IPS-15b (cell line): ENCODE measurements at regions not wholly inside any gene's neighbourhood (a gene's known extent, or its start where the extent isn't known, plus 50 kb on each side); places are given as distances from the start of the nearest gene placed in this dataset.

Experiments used
- H3K27me3 ChIP-seq: one replicate; pipeline ENCODE4 v1.6.1; 2013; ENCODE audit warnings: low read length; ENCODE audit not compliant: control insufficient read depth, insufficient read depth
- H3K36me3 ChIP-seq: one replicate; pipeline ENCODE4 v1.6.1; 2013; ENCODE audit warnings: low read length; ENCODE audit not compliant: control insufficient read depth, insufficient read depth
- H3K4me1 ChIP-seq: one replicate; pipeline ENCODE4 v1.6.1; 2013; ENCODE audit warnings: mild to moderate bottlenecking, low read length; ENCODE audit not compliant: control insufficient read depth, insufficient read depth
- H3K4me3 ChIP-seq: one replicate; pipeline ENCODE4 v1.5.1; 2013; ENCODE audit warnings: low read depth, low read length
- H3K9ac ChIP-seq: one replicate; pipeline ENCODE4 v1.6.1; 2013; ENCODE audit warnings: low read depth, mild to moderate bottlenecking, low read length
- H3K9me3 ChIP-seq: one replicate; pipeline ENCODE4 v1.6.1; 2013; ENCODE audit warnings: mild to moderate bottlenecking, low read length; ENCODE audit not compliant: control insufficient read depth, insufficient read depth

DNA sequence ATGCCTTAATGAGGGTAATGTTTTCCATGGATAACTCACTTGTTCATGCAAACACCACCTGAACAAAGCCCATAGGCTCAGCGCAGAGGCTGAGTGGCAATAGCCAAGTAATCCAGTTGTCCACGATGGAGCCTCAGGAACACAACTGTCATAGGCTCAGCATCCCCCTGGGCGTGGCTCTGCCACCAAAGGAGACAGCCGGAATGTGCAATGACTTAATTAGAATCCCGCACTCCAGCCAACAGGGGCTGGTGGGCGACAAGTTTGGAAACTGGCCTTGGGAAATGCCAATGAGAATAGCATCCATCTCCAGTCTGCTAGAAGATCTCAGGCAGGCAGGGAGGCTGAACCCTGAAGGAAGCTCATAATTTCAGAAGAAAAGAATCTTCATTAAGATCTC is 411.7 kb upstream of the NRP1 start:
- Histone ChIP-seq H3K36me3 (no peaks in the 10 kb centered on the region), H3K4me1 (no peaks in the 10 kb centered on the region), H3K4me3 (no peak overlapping the region), H3K9ac (no peak overlapping the region), H3K27me3 (no peaks in the 10 kb centered on the region), H3K9me3 (no peaks in the 10 kb centered on the region)

DNA sequence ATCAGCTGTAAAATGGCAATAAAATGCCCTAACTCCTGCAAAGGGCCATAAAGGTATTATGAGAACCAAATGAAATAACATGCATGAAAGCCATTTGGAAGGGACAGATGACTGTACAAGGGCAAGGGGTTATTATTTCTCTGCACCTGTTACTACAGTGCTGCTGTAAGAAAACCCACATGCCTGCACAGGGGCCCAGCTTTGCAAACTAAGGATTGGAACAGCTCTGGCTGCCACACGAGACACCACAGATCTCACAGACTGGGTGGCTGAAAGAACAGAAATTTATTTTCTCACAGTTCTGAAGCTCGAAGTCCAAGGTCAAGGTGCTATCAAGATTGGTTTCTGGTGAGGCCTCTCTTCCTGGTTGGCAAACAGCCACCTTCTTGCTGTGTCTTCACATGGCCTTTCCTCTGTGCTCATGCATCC is 409.0 kb upstream of the NRP1 start:
- Histone ChIP-seq H3K9ac (no peak overlapping the region), H3K27me3 (no peaks in the 10 kb centered on the region), H3K36me3 (no peaks in the 10 kb centered on the region), H3K4me1 (no peaks in the 10 kb centered on the region), H3K4me3 (no peak overlapping the region), H3K9me3 (no peaks in the 10 kb centered on the region)

DNA sequence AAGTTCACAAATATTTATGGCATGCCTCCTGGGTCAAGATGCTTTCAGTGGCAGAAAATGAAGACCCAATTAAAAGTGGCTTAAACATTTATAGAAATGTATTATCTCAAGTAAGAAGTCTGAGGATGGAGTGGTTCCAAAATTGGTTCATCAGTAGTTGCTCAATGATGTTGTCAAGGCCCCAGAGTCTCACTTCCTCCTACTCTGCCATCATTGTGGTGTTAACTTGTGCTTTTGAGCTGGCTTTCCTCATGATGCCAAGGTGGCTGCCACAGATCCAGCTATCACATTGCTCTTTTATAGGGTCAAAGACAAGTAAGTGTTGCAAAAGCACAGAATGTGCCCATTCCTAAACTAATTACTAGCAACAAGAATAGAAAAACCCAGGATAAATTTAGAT is 404.6 kb upstream of the NRP1 start:
- H3K9ac ChIP-seq = no peak overlapping the region
- no peaks in the 10 kb centered on the region for H3K27me3 ChIP-seq
- H3K4me3 ChIP-seq = no peak overlapping the region
- H3K36me3 ChIP-seq = no peaks in the 10 kb centered on the region
- H3K9me3 ChIP-seq = no peaks in the 10 kb centered on the region
- no peaks in the 10 kb centered on the region for H3K4me1 ChIP-seq

DNA sequence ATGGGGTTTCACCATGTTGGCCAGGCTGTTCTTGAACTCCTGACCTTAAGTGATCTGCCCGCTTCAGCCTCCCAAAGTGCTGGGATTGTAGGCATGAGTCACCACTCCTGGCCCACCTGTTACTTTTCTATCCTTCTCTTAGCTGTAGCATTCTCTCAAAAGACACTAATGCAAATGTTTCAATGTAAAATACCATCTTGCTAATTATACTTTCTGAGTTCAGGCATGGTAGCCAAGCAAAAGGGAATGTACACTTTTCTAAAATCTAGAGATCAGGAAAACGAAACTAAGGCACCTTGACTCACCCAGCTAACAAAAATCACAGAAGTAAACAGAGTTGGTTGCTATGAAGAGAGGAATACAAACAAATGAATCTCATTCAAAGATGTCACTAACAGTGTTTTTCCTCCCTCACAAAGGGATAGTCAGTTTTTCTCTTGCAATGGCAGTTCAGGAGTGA is 401.0 kb upstream of the NRP1 start:
- no peaks in the 10 kb centered on the region for H3K27me3 ChIP-seq
- H3K36me3 ChIP-seq = no peaks in the 10 kb centered on the region
- H3K4me3 ChIP-seq = no peak overlapping the region
- H3K4me1 ChIP-seq = no peaks in the 10 kb centered on the region
- no peaks in the 10 kb centered on the region for H3K9me3 ChIP-seq
- no peak overlapping the region for H3K9ac ChIP-seq

DNA sequence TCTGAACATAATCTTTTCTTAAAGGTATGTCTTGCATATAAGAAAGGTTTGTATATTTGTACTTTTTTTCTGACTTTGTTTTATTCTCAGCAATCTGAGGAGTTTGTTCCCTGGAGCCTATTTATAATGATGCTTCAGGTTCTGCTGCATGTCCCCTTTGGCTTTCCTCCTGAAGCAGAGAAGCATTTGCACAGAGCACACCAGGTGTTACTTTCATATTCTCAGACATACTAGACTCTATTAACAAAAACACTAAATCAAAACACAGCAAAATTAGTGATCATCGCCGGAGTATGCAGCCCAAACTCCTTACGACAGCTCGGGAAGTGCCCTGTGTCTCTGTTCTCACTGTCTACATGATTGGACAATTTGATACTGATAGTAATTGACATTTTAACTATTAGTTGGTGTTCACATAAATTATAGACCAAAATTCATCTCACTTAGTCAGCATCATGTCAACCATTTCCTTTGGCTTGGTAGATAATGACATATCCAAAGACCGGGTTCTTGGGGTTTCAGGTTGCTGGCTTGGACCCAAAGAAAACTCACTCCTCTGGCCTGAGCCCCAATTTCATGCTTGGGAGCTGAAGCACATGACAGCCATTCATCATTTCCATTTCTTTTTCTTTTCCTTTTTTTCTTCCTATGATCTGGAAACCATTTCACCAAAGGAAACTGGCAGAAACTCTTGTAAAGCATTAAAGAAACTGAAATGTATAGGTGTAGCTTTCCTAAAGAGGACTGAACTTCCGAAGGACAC is 400.1 kb upstream of the NRP1 start:
- Histone ChIP-seq H3K9me3 (no peaks in the 10 kb centered on the region), H3K27me3 (no peaks in the 10 kb centered on the region), H3K9ac (no peak overlapping the region), H3K36me3 (no peaks in the 10 kb centered on the region), H3K4me3 (no peak overlapping the region), H3K4me1 (no peaks in the 10 kb centered on the region)

DNA sequence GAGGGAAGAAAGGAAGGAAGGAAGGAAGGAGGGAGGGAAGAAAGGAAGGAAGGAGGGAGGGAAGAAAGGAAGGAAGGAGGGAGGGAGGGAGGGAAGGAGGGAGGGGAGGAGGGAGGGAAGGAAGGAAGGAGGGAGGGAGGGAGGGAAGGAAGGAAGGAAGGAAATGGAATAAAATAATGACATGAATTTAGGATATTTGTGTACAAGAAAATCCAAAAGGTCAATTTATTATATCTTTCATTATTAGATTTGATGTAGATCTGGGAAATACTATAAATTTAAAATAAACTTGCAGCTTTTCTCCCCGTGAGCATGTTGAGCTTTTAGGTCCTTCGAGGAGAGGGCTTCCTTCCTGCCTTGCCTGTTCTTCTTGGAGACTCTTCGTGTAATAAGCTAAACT is 398.6 kb upstream of the NRP1 start:
- Histone ChIP-seq H3K36me3 (no peaks in the 10 kb centered on the region), H3K9me3 (no peaks in the 10 kb centered on the region), H3K27me3 (no peaks in the 10 kb centered on the region), H3K4me1 (no peaks in the 10 kb centered on the region), H3K9ac (no peak overlapping the region), H3K4me3 (no peak overlapping the region)

DNA sequence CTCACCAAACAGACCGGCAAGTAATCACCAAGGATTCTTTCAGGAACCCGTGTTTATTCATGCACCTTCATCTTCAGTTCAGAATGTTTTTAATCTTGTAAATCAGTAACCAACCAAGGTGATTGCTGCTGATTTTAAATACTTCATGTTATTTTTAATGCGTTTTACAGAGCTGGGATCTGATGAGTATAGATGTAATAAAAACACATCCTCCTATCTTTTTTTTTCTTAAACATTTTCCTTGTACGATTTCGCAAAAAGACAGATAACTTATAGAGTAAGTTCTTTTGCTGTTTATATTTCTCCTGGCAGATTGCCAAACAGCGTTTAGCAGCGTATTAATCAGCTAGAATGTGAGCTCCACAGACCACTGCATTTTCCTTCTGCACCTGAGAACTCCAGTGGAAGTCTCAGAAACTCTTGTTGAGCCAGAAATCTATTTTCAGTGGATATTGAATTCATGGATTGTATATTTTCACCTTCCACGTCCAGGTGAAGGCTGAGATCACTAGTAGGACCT is 397.8 kb upstream of the NRP1 start:
- Histone ChIP-seq H3K4me1 (no peaks in the 10 kb centered on the region), H3K36me3 (no peaks in the 10 kb centered on the region), H3K9ac (no peak overlapping the region), H3K4me3 (no peak overlapping the region), H3K9me3 (no peaks in the 10 kb centered on the region), H3K27me3 (no peaks in the 10 kb centered on the region)

DNA sequence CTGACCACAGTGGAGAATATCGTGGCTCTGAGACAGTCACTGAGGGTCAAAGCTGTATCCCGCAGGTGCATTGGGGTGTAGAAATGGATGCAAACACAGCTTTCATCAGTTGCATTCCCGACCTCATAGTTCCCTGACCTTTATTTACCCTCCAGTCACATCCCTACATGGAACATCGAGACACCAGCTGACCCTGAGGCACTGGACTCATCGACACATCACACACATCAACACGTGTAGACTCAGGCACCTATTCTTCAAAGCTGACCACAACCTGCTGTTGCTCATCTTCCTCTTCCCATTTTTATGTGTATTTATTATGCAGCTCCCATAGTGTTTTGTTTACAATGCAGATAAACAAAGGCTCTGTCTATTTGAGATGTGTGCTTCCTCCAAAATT is 396.9 kb upstream of the NRP1 start:
- Histone ChIP-seq H3K36me3 (no peaks in the 10 kb centered on the region), H3K9me3 (no peaks in the 10 kb centered on the region), H3K9ac (no peak overlapping the region), H3K4me3 (no peak overlapping the region), H3K27me3 (no peaks in the 10 kb centered on the region), H3K4me1 (no peaks in the 10 kb centered on the region)

DNA sequence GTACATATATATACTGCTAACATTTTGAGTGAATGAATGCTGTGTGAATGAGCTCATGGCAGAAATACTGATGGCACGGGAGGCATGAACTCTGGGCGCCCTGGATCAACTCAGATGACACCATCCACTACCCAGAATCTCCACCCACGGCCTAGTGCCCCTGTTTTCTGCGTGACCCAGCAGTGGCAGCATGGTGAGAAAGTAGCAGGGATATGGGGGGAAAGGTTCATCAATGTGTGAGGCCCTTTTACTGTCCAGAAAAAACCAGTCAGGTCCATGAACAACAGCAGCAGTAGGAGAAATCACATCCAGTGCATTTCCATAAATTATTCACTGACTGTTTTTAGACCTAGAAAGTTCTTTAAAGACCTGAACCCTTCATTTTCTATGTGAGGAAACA is 391.0 kb upstream of the NRP1 start:
- Histone ChIP-seq H3K9ac (no peak overlapping the region), H3K36me3 (no peaks in the 10 kb centered on the region), H3K4me1 (no peaks in the 10 kb centered on the region)

DNA sequence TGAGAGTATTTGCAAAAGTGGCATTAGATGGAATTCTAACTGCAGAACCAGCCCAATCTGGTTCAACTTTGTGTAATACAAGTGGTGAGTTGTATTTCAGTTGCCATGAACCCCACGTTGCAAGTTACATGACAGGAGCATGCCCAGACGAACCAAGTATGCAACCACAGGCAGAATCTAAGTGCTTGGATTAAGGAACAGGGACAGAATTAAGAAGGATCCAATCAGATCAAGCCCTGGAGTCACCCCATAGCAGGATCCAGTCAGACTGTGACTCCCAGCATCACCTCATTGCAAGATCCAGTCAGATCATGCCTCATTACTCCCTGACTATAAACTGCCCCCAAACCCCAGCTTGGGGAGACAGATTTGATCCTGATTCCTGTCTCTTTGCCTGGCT is 388.7 kb upstream of the NRP1 start:
- Histone ChIP-seq H3K4me1 (no peaks in the 10 kb centered on the region), H3K27me3 (no peaks in the 10 kb centered on the region), H3K9ac (no peak overlapping the region), H3K4me3 (no peak overlapping the region), H3K9me3 (no peaks in the 10 kb centered on the region), H3K36me3 (no peaks in the 10 kb centered on the region)

More for the DNA sequence above, 391.0 kb upstream of the NRP1 start:
- Histone ChIP-seq H3K27me3 (no peaks in the 10 kb centered on the region), H3K9me3 (no peaks in the 10 kb centered on the region), H3K4me3 (no peak overlapping the region)

DNA sequence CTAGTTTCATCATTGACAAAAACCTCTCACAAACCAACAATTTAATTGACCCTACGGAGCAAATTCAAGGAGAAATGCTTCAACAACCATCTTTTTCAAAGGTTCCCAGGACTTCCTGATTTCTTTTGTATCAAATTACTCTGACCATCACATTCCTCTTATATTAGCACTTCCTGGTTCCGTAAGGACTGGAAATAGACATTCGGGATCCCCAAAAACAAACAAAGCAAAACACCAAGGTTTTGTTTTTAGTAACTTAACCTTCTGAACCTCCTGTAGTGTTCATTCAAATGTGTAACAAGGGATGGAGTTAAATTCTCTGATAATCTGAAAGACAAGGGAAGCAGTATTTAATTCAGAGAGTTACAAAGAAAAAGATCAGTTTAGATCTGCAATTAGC is 387.6 kb upstream of the NRP1 start:
- H3K4me1 ChIP-seq = no peaks in the 10 kb centered on the region
- no peaks in the 10 kb centered on the region for H3K27me3 ChIP-seq
- no peaks in the 10 kb centered on the region for H3K36me3 ChIP-seq
- no peak overlapping the region for H3K9ac ChIP-seq
- H3K4me3 ChIP-seq = no peak overlapping the region
- no peaks in the 10 kb centered on the region for H3K9me3 ChIP-seq

DNA sequence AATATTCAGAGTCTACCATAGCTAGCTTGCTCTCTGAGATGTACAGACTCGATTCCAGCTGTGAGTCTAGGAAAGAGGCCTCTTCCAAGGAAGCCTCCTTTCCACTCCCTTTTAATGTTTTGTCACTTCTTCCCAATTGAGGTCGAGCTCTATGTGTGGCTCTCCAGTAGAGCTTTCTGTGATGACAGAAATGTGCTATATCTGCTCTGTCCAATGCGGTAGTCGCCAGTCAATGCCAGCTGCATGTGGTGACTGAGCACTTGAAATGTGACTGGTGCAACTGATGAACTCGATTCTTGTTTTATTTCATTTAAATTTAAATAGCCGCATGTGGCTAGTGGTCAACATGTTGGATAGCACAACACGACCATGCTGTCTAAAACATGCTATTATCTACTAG is 387.0 kb upstream of the NRP1 start:
- H3K27me3 ChIP-seq = no peaks in the 10 kb centered on the region
- H3K9me3 ChIP-seq = no peaks in the 10 kb centered on the region
- no peaks in the 10 kb centered on the region for H3K36me3 ChIP-seq
- no peak overlapping the region for H3K9ac ChIP-seq
- H3K4me3 ChIP-seq = no peak overlapping the region
- H3K4me1 ChIP-seq = no peaks in the 10 kb centered on the region
